GM19328 (cell line): ENCODE measurements at regions not wholly inside any gene's neighbourhood (a gene's known extent, or its start where the extent isn't known, plus 50 kb on each side); places are given as distances from the start of the nearest gene placed in this dataset.
"Not testable (repeated sequence)": the region's sequence is repeated elsewhere in the genome, so short reads cannot be mapped to it uniquely, and the experiment has no call there.

Experiments used
- ATAC-seq: cut with Tn5 transposase; IDR thresholded peaks from one replicate; pipeline ENCODE4 v1.9.1; 2021; ENCODE audit warnings: mild to moderate bottlenecking, moderate library complexity; ENCODE audit not compliant: unreplicated experiment

DNA sequence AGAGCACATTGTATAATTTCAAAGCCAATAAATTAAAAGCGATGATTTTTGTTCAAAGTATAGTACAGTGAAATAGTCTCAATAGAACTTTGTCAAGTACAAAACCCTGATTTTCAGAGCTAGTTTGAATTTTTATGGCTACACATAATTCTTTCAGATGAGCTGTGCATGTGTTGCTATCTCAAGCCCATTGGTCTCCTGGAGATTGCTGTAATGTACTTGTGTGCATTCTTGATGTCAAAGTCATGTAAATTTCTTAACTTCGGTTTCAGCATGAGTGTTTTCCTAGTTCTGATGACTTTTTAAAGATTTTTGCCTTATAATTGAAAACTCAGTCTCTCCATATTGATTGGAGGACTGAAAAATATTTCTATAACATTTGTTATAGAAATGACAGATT lies 200.8 kb downstream of the CEP135 start:
- no peak for ATAC-seq

- ATAC-seq, result no peak
These were observed 199.7 kb downstream of the CEP135 start for GRCh38 chr4:56148428-56148827.

GRCh38 chr4:56147371-56147770 lies 198.6 kb downstream of the CEP135 start:
- no peak for ATAC-seq

DNA sequence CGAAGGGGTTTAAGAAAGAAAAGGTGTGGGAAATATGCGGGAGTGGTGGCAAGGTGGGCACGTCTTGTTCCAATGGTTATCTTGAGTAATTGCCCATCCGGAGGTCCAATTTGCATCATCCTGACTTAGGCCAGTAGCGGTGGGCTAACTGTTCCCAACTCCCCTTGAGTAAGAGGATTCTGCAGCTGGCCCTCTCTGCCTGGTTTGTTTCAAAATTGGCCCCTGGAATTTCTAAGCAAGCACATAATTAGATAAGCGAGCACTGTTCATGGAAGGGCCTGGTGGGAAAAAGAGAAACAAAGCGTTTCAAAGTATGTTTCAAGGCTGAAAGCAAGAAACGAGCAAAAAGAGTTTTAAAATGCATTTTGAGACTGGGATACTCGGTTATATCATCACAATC lies 198.2 kb downstream of the CEP135 start:
- no peak for ATAC-seq

DNA sequence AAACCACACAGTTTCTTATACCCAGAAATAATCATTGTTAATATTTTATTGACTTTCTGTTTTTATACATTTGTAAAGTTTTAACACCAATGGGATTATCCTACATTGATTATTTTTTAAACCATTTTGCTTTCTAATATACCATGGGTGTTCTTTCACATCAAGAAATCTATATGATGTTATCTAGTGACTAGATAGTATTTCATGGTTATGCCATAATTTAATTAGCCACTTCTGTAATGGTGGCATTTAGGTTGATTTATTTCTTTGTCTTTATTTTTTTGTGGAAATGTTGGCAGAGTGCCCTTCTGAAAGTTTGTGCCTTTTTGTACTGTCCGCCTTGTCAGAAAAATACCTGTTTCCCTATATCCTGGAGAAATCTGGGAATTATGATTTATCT lies 193.3 kb downstream of the CEP135 start:
- no peak for ATAC-seq

DNA sequence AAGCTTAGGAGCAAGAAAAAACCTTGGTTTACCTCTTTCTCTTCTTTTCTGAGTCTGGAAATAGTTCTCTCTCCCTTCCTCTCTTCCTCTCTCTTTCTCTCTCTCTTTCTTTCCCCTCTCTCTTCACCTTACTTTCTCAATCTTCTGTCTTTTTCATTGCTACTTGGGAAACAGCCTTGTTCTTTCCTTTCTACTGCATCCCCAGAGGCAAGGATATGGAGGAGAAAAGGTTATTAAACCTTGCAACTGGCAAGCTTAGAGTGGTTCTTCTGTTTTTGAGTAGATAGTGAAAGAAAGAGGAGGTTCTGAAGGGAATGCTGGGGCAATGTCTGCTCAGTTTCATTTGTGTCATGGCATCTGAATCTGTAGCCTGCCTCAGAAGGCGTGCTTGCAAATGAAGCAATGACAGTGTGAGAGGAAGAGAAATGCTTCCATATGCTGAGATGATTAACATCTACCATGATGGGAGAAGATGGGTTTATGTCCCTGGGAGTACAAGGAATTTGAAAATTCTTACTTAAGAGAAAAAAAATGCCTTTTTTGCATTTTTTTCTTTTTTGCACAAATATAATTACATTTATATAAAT lies 190.6 kb downstream of the CEP135 start:
- ATAC-seq, result no peak

DNA sequence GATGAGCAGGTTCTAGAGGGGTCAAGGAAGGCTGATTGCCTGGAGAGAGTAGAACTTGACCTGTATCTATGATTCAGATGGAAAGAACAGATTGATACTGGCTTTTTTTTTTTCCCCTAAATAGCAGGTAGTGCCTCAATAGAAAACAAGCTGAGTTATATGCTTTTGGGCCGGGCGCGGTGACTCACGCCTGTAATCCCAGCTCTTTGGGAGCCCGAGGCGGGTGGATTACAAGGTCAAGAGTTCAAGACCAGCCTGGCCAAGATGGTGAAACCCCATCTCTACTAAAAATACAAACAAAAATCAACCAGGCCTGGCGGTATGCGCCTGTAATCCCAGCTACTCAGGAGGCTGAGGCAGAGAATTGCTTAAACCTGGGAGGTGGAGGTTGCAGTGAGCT lies 186.1 kb downstream of the CEP135 start:
- ATAC-seq, result not testable (repeated sequence)

DNA sequence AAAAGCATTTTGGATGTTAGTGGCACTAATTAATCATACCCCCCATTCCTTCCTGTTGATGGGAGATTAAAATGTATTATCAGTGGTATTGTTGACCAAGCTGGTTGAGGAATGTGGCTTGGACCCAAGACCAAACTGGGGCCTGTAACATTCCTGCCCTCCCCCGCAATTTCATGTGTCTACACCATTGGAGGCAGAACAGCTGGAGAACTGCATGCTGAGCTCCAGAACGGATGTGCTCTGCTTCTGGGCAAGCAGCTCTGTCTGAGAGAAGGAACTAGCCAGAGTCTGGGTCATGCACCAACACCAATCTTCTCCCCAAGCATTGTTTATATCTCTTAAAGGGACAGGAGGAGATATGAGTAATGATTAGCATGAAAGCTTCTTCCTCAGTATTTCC lies 185.5 kb downstream of the CEP135 start:
- no peak for ATAC-seq

DNA sequence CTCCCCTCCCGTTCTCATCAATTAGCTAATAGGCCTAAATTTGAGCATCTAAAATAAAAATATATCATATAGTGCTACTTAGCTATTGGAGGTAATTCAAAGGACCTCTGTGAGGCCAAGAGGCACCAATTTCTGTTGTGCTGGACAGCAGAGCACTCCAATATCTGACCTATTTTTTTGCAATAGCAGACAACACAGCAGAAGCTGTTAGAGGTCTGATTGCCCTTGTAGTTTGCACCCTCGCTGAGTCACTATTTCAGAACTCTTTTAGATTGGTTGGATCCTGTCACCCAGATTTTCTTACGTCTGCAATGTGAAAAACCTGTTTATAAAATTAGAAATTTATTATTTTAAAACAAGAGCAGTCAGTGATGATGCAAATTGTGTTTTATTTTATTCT lies 184.1 kb downstream of the CEP135 start:
- ATAC-seq, result no peak

DNA sequence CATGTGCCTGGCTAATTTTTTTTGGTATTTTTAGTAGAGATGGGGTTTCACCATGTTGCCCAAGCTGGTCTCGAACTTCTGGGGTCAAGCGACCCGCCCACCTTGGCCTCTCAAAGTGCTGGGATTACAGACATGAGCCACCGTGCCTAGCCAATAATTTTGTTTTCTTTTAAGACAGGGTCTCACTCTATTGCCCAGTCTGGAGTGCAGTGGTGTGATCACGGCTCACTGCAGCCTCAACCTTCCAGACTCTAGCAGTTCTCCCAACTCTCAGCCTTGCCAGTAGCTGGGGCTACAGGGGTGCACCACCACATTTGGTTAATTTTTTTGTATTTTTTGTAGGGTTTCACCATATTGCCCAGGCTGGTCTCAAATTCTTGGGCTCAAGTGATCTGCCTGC lies 183.4 kb downstream of the CEP135 start:
- not testable (repeated sequence) for ATAC-seq

- ATAC-seq, result no peak
These were observed 181.9 kb downstream of the CEP135 start for GRCh38 chr4:56130606-56131155.

GRCh38 chr4:56129431-56129861 lies 180.7 kb downstream of the CEP135 start:
- no peak for ATAC-seq

DNA sequence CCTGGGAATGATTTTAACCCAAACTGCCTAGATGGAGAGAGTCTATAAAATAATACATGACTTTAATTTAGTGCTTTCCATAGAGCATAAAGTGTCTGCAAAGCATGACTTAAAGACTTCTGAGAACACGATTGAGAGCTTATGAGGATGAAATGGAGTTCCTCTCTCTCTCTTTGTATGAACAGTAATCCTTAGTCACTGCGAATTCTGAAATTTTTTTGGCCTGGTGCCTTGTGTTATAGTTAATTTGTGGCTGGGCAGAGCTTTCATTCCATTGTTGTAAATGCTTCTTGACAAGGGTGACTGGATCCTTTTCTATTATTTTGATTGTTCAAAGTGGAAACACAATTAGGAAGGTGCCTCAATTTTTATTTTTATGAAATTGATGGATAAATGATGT lies 179.5 kb downstream of the CEP135 start:
- ATAC-seq, result no peak

DNA sequence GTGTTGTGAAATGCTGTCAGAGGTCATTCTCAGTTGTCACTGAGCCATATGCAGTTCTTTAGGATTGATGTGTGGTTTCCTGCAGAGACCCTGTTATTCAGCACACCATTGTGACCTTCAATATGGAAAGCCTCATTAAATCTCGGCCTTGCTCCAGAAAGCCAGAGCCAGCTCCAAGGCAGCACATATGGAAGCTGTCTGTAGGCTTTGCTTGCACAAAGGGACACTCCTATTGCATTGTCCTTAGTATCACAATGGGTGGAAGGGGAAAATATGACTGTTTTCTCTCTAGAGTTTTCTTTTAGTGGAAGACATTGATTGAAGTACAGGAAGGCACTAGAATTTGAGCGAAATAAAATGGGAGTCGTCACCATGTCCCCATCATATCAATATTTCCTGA lies 179.0 kb downstream of the CEP135 start:
- ATAC-seq, result no peak

DNA sequence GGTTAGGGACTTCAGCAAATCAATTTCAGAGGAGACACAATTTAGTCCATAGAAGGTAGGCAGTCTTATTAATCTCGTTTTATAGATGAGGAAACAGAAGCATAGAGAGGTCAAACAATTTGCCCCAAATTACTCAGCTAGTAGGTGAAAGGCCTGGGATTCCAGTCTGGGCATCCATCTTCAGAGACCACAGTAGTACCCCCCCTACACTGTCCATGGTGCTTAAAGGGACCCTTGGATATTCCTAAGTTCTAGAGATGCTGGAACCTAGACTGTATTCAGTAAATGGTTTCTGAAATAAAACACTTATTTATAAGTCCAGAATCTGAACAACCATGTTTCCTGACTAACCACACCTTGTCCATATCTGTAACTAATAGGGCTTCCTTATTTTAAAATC lies 174.8 kb downstream of the CEP135 start:
- no peak for ATAC-seq

- no peak for ATAC-seq
These were observed 174.3 kb downstream of the CEP135 start for GRCh38 chr4:56123051-56123450.

- ATAC-seq, result no peak
These were observed 170.1 kb downstream of the CEP135 start for GRCh38 chr4:56118845-56119244.

- ATAC-seq, result no peak
These were observed 169.3 kb downstream of the CEP135 start for GRCh38 chr4:56118055-56118454.

- no peak for ATAC-seq
These were observed 167.2 kb downstream of the CEP135 start for GRCh38 chr4:56115898-56116297.

DNA sequence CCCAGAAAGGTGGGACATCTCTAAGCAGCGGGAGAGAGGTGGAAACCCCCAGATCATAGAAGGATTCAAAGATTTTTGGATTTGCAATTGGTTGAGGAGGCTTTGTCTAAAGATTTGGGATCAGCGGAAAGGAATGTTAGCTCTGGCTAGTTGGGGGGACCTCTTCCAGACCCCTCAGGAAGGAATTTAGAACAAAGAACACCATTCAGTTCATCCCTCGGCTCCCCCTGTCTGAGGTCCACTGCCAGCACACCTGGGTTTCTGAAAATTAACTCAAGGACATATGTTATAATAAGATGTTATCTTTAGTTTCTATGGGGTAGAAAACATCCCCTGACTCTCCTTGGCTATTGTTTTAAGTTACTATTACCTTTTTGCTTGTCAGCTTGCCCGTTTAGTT lies 163.6 kb downstream of the CEP135 start:
- no peak for ATAC-seq

DNA sequence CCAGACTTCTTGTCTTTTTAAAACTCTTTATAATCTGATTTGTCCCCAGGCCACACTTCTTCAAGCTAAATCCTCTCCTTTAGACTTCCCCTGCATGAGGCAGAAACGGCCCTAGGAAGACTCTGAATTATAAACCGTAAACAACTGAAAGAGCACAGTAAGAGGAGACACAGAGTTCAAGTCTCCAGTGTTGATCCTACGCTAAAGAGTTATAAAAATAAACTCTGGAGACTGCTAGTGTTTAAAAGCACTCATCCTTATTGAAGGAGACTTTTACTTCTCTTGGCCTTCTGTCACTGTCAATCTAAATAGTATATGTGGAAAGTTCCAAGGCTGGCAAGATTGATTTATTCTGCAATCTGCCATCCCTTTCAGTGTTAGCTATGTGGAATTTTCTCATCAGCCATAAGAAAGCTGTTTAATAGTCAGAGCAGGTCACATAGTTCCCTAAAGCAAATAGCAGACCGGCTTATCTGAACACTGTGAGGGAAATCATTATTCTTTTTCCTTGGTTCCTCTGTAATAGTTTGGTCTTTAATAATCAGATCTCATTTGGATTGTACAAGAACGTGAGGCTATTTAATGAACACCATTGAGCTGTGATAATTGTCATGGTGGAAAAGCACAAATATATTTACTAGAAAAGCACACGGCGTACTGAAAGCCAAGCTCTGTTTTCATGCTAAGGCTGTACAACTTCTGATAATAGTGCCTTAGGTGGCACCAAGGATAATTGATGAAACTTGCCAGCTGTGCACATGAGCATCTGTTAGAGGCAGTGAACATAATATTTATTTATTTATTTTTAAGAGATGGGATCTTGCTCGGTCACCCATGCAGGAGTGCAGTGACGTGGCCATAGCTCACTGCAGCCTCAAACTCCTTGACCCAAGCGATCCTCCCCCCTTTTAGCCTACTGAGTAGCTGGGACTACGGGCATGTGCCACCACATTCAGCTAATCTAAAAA lies 157.7 kb downstream of the CEP135 start:
- no peak for ATAC-seq

DNA sequence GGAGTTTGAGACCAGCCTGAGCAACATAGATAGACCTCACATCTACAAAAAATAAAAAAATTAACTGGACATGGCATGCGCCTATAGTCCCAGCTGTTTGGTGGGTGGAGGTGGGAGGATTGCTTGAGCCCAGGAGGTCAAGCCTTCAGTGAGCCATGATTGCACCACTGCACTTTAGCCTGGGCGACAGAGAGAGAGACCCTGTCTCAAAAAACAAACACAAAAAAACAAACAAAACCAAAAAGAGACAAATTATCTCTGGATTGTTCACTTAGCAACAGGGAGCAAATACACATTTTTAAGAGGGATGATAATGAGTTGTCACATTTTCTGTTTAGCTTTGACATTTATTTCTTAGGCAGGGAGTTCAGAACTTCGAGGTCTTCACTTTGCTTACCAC lies 155.4 kb downstream of the CEP135 start:
- ATAC-seq, result no peak
